SU-DHL-6 (cell line): ENCODE measurements at regions not wholly inside any gene's neighbourhood (a gene's known extent, or its start where the extent isn't known, plus 50 kb on each side); places are given as distances from the start of the nearest gene placed in this dataset.

ENCODE experiments used
- H2AFZ ChIP-seq: fragments of 200-600 bp; sonication (generic); 2 replicates; pipeline ENCODE4 v1.6.1; 2014; ENCODE audit warnings: low read depth, mild to moderate bottlenecking, moderate library complexity, mixed read lengths, antibody characterized with exemption, low read length; ENCODE audit not compliant: severe bottlenecking
- H3F3A ChIP-seq: fragments of 200-600 bp; shearing (Covaris generic); 2 replicates; pipeline ENCODE4 v1.6.0; 2016; ENCODE audit warnings: antibody characterized with exemption, mild to moderate bottlenecking; ENCODE audit not compliant: insufficient read depth
- H3K27ac ChIP-seq: fragments of 200-600 bp; sonication (generic); 2 replicates; pipeline ENCODE4 v1.5.1; 2016; ENCODE audit warnings: low read depth, mild to moderate bottlenecking, low read length, moderate library complexity, mixed read lengths
- H3K27me3 ChIP-seq: fragments of 200-600 bp; sonication (generic), shearing (Covaris generic); 2 replicates; pipeline ENCODE4 v1.6.0; 2014; ENCODE audit warnings: mild to moderate bottlenecking, low read length
- H3K36me3 ChIP-seq: fragments of 200-600 bp; sonication (generic); 2 replicates; pipeline ENCODE4 v1.6.1; 2014; ENCODE audit warnings: mild to moderate bottlenecking, low read length, mixed read lengths
- H3K4me2 ChIP-seq: fragments of 300-600, 200-600 bp; shearing (Covaris generic), sonication (generic); 2 replicates; pipeline ENCODE4 v1.6.0; 2014; ENCODE audit warnings: low read length, low read depth, mild to moderate bottlenecking; ENCODE audit not compliant: poor library complexity, severe bottlenecking
- H3K4me3 ChIP-seq: fragments of 200-600 bp; sonication (generic); 2 replicates; pipeline ENCODE4 v1.5.1; 2014; ENCODE audit warnings: antibody characterized with exemption, low read length, mild to moderate bottlenecking, mixed read lengths; ENCODE audit not compliant: insufficient read depth, poor library complexity, severe bottlenecking
- H3K79me2 ChIP-seq: fragments of 200-600 bp; sonication (generic); 2 replicates; pipeline ENCODE4 v1.6.1; 2014; ENCODE audit warnings: mild to moderate bottlenecking, low read length, moderate library complexity; ENCODE audit not compliant: insufficient read depth
- H3K9ac ChIP-seq: fragments of 200-600 bp; sonication (generic); 2 replicates; pipeline ENCODE4 v1.7.0; 2014; ENCODE audit warnings: mild to moderate bottlenecking, low read length
- H3K9me2 ChIP-seq: fragments of 200-600 bp; sonication (generic); replicated peaks from 2 replicates; pipeline ENCODE4 v1.6.1; 2014; ENCODE audit warnings: low read length; ENCODE audit not compliant: insufficient read depth
- H3K9me3 ChIP-seq: fragments of 200-600 bp; sonication (generic); 2 replicates; pipeline ENCODE4 v1.6.1; 2014; ENCODE audit warnings: low read length, mixed read lengths; ENCODE audit not compliant: insufficient read depth
- H4K20me1 ChIP-seq: fragments of 200-600 bp; sonication (generic); 2 replicates; pipeline ENCODE4 v1.6.1; 2014; ENCODE audit warnings: low read depth, mild to moderate bottlenecking, antibody characterized with exemption, low read length, moderate library complexity, mixed read lengths
- CTCF ChIP-seq: fragments of 200-600 bp; sonication (generic); IDR thresholded peaks from one replicate; pipeline ENCODE4 v1.5.1; 2017; ENCODE audit warnings: antibody characterized with exemption, mild to moderate bottlenecking, low read length, moderate library complexity; ENCODE audit not compliant: insufficient read depth, poor library complexity, severe bottlenecking
- EZH2phosphoT487 ChIP-seq: fragments of 200-600 bp; sonication (generic), shearing (Covaris generic); conservative IDR thresholded peaks from 2 replicates; pipeline ENCODE4 v1.6.1; 2018; ENCODE audit warnings: mild to moderate bottlenecking, antibody characterized with exemption, low read length, moderate library complexity, mixed read lengths

DNA sequence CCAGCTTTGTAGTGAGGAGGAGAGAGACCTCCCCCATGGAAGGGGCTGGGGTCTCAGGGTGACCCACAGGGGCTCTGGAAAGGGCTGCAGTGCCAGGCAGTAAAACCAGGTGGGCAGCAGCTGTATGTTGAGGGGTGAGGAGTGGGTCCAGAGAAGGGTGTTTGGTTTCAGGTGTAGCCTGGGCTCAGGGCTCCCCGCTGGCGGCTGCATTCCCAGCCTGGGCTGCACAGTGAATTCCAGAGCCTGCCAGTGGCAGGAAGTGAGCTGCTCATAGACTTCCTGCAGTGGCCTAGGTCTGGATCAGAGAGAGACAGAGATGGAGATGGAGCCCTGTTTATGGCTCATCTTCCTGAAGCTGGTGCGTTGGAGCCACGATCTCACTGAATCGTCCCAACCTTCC, 356.4 kb downstream of the PTPRU start:
- Histone ChIP-seq H4K20me1 (no peaks in the 10 kb centered on the region), H3K4me2 (no peak overlapping the region), H3K9me2 (no peaks in the 10 kb centered on the region), H3K9me3 (no peaks in the 10 kb centered on the region), H3K36me3 (no peaks in the 10 kb centered on the region), H3K27ac (no peak overlapping the region), H2AFZ (no peak overlapping the region), H3K4me3 (no peak overlapping the region), H3F3A (no peaks in the 10 kb centered on the region), H3K79me2 (no peaks in the 10 kb centered on the region), H3K9ac (no peak overlapping the region), H3K27me3 (no peaks in the 10 kb centered on the region)
- TF ChIP-seq CTCF, result no peak
- no peak for TF ChIP-seq EZH2phosphoT487

DNA sequence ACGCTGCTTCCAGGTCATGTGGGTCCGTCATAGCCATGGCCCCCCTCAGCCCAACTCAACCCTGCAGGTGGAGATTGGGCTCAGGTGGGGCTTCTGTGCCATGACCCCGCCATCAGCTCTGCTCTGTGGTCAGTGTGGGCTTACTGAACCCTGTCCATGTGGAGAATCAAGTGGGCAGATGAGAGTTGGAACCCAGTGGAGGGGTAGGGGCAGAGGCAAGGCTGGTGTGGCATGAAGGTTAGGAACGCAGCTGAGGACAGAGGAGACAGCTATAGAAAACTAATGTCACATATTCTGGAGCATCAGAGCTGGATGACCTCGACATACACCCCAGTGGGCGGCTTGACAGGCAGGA, 355.9 kb downstream of the PTPRU start:
- H3K4me2 ChIP-seq, result no peak overlapping the region
- no peaks in the 10 kb centered on the region for H3K36me3 ChIP-seq

GRCh38 chr1:29591601-29592260, 355.4 kb downstream of the PTPRU start:
- Histone ChIP-seq H3F3A (no peaks in the 10 kb centered on the region), H3K4me2 (no peak overlapping the region), H3K9me3 (no peaks in the 10 kb centered on the region), H3K4me3 (no peak overlapping the region), H3K9ac (no peak overlapping the region), H3K79me2 (no peaks in the 10 kb centered on the region), H3K27ac (no peak overlapping the region), H3K9me2 (no peaks in the 10 kb centered on the region), H3K36me3 (no peaks in the 10 kb centered on the region), H3K27me3 (no peaks in the 10 kb centered on the region), H2AFZ (no peak overlapping the region), H4K20me1 (no peaks in the 10 kb centered on the region)
- TF ChIP-seq EZH2phosphoT487 (no peak), CTCF (no peak)

More for the DNA sequence above, 355.9 kb downstream of the PTPRU start:
- Histone ChIP-seq H3K27ac (no peak overlapping the region), H4K20me1 (no peaks in the 10 kb centered on the region), H3K27me3 (no peaks in the 10 kb centered on the region), H2AFZ (no peak overlapping the region), H3K9me2 (no peaks in the 10 kb centered on the region), H3K9ac (no peak overlapping the region), H3F3A (no peaks in the 10 kb centered on the region), H3K79me2 (no peaks in the 10 kb centered on the region), H3K9me3 (no peaks in the 10 kb centered on the region), H3K4me3 (no peak overlapping the region)
- TF ChIP-seq EZH2phosphoT487 (no peak), CTCF (no peak)
